Progenitor cell of endocrine pancreas (in vitro differentiated cells): ENCODE measurements at regions not wholly inside any gene's neighbourhood (a gene's known extent, or its start where the extent isn't known, plus 50 kb on each side); places are given as distances from the start of the nearest gene placed in this dataset.

Experiments
- DNase-seq: peaks from one replicate; pipeline ENCODE4 v3.0.0; 2021; ENCODE audit warnings: low spot score; ENCODE audit not compliant: unreplicated experiment
- H3K27ac Mint-ChIP-seq: 2 replicates; pipeline ENCODE4 v1.8.0; 2021; ENCODE audit warnings: mild to moderate bottlenecking, moderate library complexity, mixed read lengths
- H3K27me3 Mint-ChIP-seq: 2 replicates; pipeline ENCODE4 v1.8.0; 2021; ENCODE audit warnings: mixed read lengths
- H3K36me3 Mint-ChIP-seq: 2 replicates; pipeline ENCODE4 v1.8.0; 2022; ENCODE audit warnings: mixed read lengths; ENCODE audit not compliant: insufficient read depth
- H3K4me1 Mint-ChIP-seq: 2 replicates; pipeline ENCODE4 v1.8.0; 2021; ENCODE audit warnings: low read depth, mixed read lengths
- H3K4me3 Mint-ChIP-seq: 2 replicates; pipeline ENCODE4 v1.8.0; 2021; ENCODE audit warnings: low read depth, mild to moderate bottlenecking, moderate library complexity, mixed read lengths
- H3K9me3 Mint-ChIP-seq: 2 replicates; pipeline ENCODE4 v1.8.0; 2021; ENCODE audit warnings: low read depth, mixed read lengths
- CTCF ChIP-seq: fragments of 200-600 bp; sonication (generic); IDR thresholded peaks from one replicate; pipeline ENCODE4 v1.5.0; 2021; ENCODE audit warnings: antibody characterized with exemption, mild to moderate bottlenecking; ENCODE audit not compliant: unreplicated experiment

DNA sequence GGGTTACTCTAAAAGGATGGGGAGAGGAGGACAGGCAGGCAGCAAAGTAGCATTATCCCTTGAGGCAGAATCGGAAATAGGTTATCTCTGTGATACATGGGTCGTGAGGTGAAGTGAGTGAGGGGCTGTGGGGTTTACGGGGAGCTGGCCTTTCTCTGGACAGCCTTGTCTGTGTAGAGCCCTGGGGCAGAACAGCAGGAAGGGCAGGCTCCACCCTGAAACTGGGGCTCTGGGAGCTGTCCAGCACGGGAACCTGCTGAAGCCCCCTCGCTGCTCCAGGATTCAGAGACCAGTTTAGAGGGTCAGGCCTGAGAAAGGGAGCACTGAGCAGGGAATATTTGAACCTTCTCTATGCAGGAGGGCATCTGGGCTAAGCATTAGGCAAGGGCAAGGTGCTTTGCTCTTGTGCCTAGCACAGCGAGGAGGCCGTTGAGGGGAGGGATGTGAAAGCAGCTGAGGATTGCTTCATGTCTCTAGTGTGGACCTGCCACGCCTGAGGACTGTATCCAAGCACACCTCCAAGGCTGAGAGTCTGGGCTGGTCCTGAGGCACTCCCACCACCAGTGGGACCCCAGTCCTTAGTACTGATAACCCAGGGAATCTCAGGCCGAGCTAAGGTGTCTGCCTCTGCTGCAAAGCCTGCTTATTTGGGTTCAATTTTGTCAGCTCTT, 55.8 kb downstream of the NAV1 start:
- no peaks in the 10 kb centered on the region for H3K27me3 Mint-ChIP-seq
- peak; percentile 67 for DNase-seq
- no peak overlapping the region for H3K4me3 Mint-ChIP-seq
- H3K9me3 Mint-ChIP-seq: no peaks in the 10 kb centered on the region
- no peak overlapping the region for H3K27ac Mint-ChIP-seq
- H3K36me3 Mint-ChIP-seq: no peaks in the 10 kb centered on the region
- no peaks in the 10 kb centered on the region for H3K4me1 Mint-ChIP-seq
- TF ChIP-seq CTCF: no peak

GRCh38 chr1:201595381-201595780, 56.5 kb downstream of the NAV1 start:
- Mint-ChIP-seq H3K9me3 (no peaks in the 10 kb centered on the region), H3K4me1 (no peaks in the 10 kb centered on the region), H3K27ac (no peak overlapping the region), H3K4me3 (no peak overlapping the region), H3K36me3 (no peaks in the 10 kb centered on the region), H3K27me3 (no peaks in the 10 kb centered on the region)
- no peak for TF ChIP-seq CTCF
- no peak for DNase-seq

GRCh38 chr1:201596101-201596868, 57.4 kb downstream of the NAV1 start:
- H3K4me3 Mint-ChIP-seq: no peak overlapping the region
- H3K27ac Mint-ChIP-seq: no peak overlapping the region
- no peak for TF ChIP-seq CTCF

GRCh38 chr1:201597551-201598230, 58.8 kb downstream of the NAV1 start:
- no peaks in the 10 kb centered on the region for H3K4me1 Mint-ChIP-seq
- H3K36me3 Mint-ChIP-seq: no peaks in the 10 kb centered on the region
- no peak overlapping the region for H3K27ac Mint-ChIP-seq
- H3K4me3 Mint-ChIP-seq: no peak overlapping the region
- H3K27me3 Mint-ChIP-seq: no peaks in the 10 kb centered on the region
- no peak for TF ChIP-seq CTCF
- no peaks in the 10 kb centered on the region for H3K9me3 Mint-ChIP-seq
- no peak for DNase-seq

More at GRCh38 chr1:201596101-201596868, 57.4 kb downstream of the NAV1 start:
- H3K4me1 Mint-ChIP-seq: no peaks in the 10 kb centered on the region
- H3K9me3 Mint-ChIP-seq: no peaks in the 10 kb centered on the region
- no peaks in the 10 kb centered on the region for H3K36me3 Mint-ChIP-seq
- DNase-seq: no peak
- H3K27me3 Mint-ChIP-seq: no peaks in the 10 kb centered on the region

- Mint-ChIP-seq H3K36me3 (no peaks in the 10 kb centered on the region), H3K27me3 (no peaks in the 10 kb centered on the region), H3K9me3 (no peaks in the 10 kb centered on the region), H3K4me3 (no peak overlapping the region), H3K27ac (no peak overlapping the region), H3K4me1 (no peaks in the 10 kb centered on the region)
- no peak for TF ChIP-seq CTCF
- DNase-seq: no peak
Observed at GRCh38 chr1:201598396-201598795, 59.5 kb downstream of the NAV1 start.
